Keratinocyte (primary cell): ENCODE measurements at regions not wholly inside any gene's neighbourhood (a gene's known extent, or its start where the extent isn't known, plus 50 kb on each side); places are given as distances from the start of the nearest gene placed in this dataset.

Experiments
- DNase-seq: peaks from one replicate; pipeline ENCODE4 v3.0.0-alpha.2; 2011; ENCODE audit warnings: low read depth, missing footprints, low spot score
- FAIRE-seq: peaks from 2 replicates; lab custom pipeline; 2011; peaks lifted over from hg19 to GRCh38; lab: Jason Lieb, UNC
- H2AFZ ChIP-seq: 2 replicates; pipeline ENCODE4 v1.6.0; 2012; ENCODE audit warnings: low read length, control low read depth, inconsistent platforms; ENCODE audit not compliant: control insufficient read depth
- H3K27ac ChIP-seq: 2 replicates; pipeline ENCODE4 v1.5.1; 2011; ENCODE audit warnings: low read length; ENCODE audit not compliant: control insufficient read depth, insufficient read depth
- H3K27me3 ChIP-seq: 3 replicates; pipeline ENCODE4 v1.6.0; 2011; ENCODE audit warnings: low read length; ENCODE audit not compliant: control insufficient read depth, insufficient read depth; ENCODE audit errors: extremely low read depth
- H3K36me3 ChIP-seq, 2 experiments: 2 replicates in 1 of 2; 3 replicates in 1 of 2; pipeline ENCODE4 v1.5.1; 2011; ENCODE audit warnings: low read length in 2 of 2, mild to moderate bottlenecking in 1 of 2; ENCODE audit not compliant: control insufficient read depth in 2 of 2, insufficient read depth in 2 of 2; ENCODE audit errors: extremely low read depth in 1 of 2
- H3K4me1 ChIP-seq: 3 replicates; pipeline ENCODE4 v1.5.1; 2011; ENCODE audit warnings: low read length; ENCODE audit not compliant: control insufficient read depth, insufficient read depth; ENCODE audit errors: extremely low read depth
- H3K4me2 ChIP-seq: 3 replicates; pipeline ENCODE4 v1.6.0; 2011; ENCODE audit warnings: low read depth, low read length; ENCODE audit not compliant: control insufficient read depth, insufficient read depth; ENCODE audit errors: extremely low read depth
- H3K4me3 ChIP-seq, 3 experiments: fragments of 200-600 bp in 1 of 3; sonication (generic) in 1 of 3; 2 replicates in 2 of 3; 3 replicates in 1 of 3; pipeline ENCODE4 v1.5.1; 2011 to 2016; ENCODE audit warnings: low read length in 3 of 3, mild to moderate bottlenecking in 3 of 3, control low read depth in 2 of 3, inconsistent platforms in 1 of 3, low read depth in 1 of 3, mixed read lengths in 1 of 3, mixed run types in 1 of 3, moderate library complexity in 1 of 3; ENCODE audit not compliant: control insufficient read depth in 2 of 3, insufficient read depth in 2 of 3; ENCODE audit errors: extremely low read depth in 1 of 3
- H3K79me2 ChIP-seq: 2 replicates; pipeline ENCODE4 v1.6.0; 2012; ENCODE audit warnings: low read length; ENCODE audit not compliant: control insufficient read depth, insufficient read depth
- H3K9ac ChIP-seq: 3 replicates; pipeline ENCODE4 v1.6.0; 2011; ENCODE audit warnings: low read length; ENCODE audit not compliant: control insufficient read depth, insufficient read depth; ENCODE audit errors: extremely low read depth
- H3K9me1 ChIP-seq: 3 replicates; pipeline ENCODE4 v1.6.0; 2011; ENCODE audit warnings: low read length; ENCODE audit not compliant: control insufficient read depth, insufficient read depth; ENCODE audit errors: extremely low read depth
- H3K9me3 ChIP-seq: 2 replicates; pipeline ENCODE4 v1.5.1; 2012; ENCODE audit warnings: low read depth, low read length; ENCODE audit not compliant: control insufficient read depth
- H4K20me1 ChIP-seq: 3 replicates; pipeline ENCODE4 v1.6.0; 2011; ENCODE audit warnings: low read length; ENCODE audit not compliant: control insufficient read depth, insufficient read depth; ENCODE audit errors: extremely low read depth
- EZH2 ChIP-seq: IDR thresholded peaks from one replicate; pipeline ENCODE4 v1.6.1; 2012; ENCODE audit warnings: inconsistent platforms, mild to moderate bottlenecking, low read length, moderate library complexity
- dilution Hi-C: fragments of 300-500 bp; cut with MboI; formaldehyde crosslinking; loops from one replicate; pipeline ENCODE4 v1.7.0; 2020; ENCODE audit warnings: low sequenced_read_pairs; ENCODE audit not compliant: extremely low pct_ligation_motif_present
- TF ChIP-seq, protein P1 (sequence below), 3 experiments: IDR thresholded peaks in 1 of 3; conservative IDR thresholded peaks in 1 of 3; optimal IDR thresholded peaks in 1 of 3; 2 replicates in 2 of 3; 3 replicates in 1 of 3; pipeline versions ENCODE3 to v1.5.1; 2011; ENCODE audit warnings: low read length in 3 of 3, mild to moderate bottlenecking in 3 of 3, moderate library complexity in 2 of 3, control low read depth in 1 of 3, inconsistent platforms in 1 of 3; ENCODE audit not compliant: insufficient read depth in 2 of 3; ENCODE audit errors: extremely low read depth in 1 of 3

DNA sequence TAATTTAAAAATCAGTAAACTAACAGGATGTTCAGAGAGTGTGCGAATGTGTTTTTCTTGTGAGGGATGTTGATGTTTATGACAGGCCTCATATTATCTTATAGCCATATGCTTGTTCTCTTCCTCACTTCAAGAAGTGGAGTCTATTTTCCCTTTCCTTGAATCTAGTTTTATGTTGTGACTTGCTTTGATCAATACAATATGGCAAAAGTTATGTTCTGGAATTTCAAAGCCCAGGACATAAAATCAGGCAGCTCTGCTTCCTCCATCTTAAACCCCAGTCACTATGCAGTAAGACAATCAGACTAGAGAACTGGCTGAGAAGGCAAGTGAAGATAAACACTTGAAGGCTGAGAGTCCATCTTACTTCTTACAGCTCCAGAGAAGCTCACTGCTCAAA, 585.1 kb upstream of the NETO1 start:
- H3K79me2 ChIP-seq = no peaks in the 10 kb centered on the region
- TF ChIP-seq, protein P1, sequence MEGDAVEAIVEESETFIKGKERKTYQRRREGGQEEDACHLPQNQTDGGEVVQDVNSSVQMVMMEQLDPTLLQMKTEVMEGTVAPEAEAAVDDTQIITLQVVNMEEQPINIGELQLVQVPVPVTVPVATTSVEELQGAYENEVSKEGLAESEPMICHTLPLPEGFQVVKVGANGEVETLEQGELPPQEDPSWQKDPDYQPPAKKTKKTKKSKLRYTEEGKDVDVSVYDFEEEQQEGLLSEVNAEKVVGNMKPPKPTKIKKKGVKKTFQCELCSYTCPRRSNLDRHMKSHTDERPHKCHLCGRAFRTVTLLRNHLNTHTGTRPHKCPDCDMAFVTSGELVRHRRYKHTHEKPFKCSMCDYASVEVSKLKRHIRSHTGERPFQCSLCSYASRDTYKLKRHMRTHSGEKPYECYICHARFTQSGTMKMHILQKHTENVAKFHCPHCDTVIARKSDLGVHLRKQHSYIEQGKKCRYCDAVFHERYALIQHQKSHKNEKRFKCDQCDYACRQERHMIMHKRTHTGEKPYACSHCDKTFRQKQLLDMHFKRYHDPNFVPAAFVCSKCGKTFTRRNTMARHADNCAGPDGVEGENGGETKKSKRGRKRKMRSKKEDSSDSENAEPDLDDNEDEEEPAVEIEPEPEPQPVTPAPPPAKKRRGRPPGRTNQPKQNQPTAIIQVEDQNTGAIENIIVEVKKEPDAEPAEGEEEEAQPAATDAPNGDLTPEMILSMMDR (optimal IDR thresholded peaks at IDR 0.05 in 1 of 3, IDR thresholded peaks at IDR 0.05 in 1 of 3, conservative IDR thresholded peaks at IDR 0.05 in 1 of 3; ENCODE audit: extremely low read depth in 1 of 3, insufficient read depth in 2 of 3, low read length in 3 of 3) = no peak
- no peak for TF ChIP-seq EZH2
- H3K4me1 ChIP-seq = no peaks in the 10 kb centered on the region
- no peak for FAIRE-seq
- no peaks in the 10 kb centered on the region for H4K20me1 ChIP-seq
- dilution Hi-C loops = no loop called here
- H3K36me3 ChIP-seq = no peaks in the 10 kb centered on the region
- no peak overlapping the region for H2AFZ ChIP-seq
- H3K4me3 ChIP-seq = no peak overlapping the region
- H3K27me3 ChIP-seq = no peaks in the 10 kb centered on the region
- H3K9ac ChIP-seq = no peak overlapping the region
- DNase-seq = no peak
- no peak overlapping the region for H3K4me2 ChIP-seq
- no peaks in the 10 kb centered on the region for H3K9me1 ChIP-seq
- H3K27ac ChIP-seq = no peak overlapping the region
- no peaks in the 10 kb centered on the region for H3K9me3 ChIP-seq

DNA sequence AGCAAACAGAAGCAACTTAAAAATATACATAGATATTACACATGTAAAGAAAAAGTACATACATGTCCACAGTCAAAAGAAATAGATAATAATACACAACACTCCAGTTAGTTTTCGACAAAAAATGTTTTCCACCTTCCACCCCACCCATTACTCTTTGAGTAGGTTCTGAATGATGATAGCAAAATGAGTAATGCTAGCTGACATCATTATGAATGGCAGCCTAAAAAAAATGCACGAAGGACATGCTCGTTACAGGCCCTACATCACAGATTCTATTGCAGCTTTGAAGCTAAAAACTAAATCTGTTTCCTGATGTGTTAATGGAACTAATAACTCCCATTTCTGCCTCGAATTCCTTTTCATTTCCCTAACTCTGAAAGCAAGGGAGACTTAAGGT, 578.7 kb upstream of the NETO1 start:
- TF ChIP-seq EZH2 = no peak
- TF ChIP-seq, protein P1 (optimal IDR thresholded peaks at IDR 0.05 in 1 of 3, IDR thresholded peaks at IDR 0.05 in 1 of 3, conservative IDR thresholded peaks at IDR 0.05 in 1 of 3; ENCODE audit: extremely low read depth in 1 of 3, insufficient read depth in 2 of 3, low read length in 3 of 3) = no peak
- Histone ChIP-seq H3K9ac (no peak overlapping the region), H3K27ac (no peak overlapping the region), H3K4me2 (no peak overlapping the region), H3K4me1 (no peaks in the 10 kb centered on the region), H3K9me1 (no peaks in the 10 kb centered on the region), H2AFZ (no peak overlapping the region), H3K4me3 (no peak overlapping the region), H3K79me2 (no peaks in the 10 kb centered on the region), H3K27me3 (no peaks in the 10 kb centered on the region), H3K9me3 (no peaks in the 10 kb centered on the region), H4K20me1 (no peaks in the 10 kb centered on the region), H3K36me3 (no peaks in the 10 kb centered on the region)
- FAIRE-seq (no peak), DNase-seq (no peak)
- dilution Hi-C loops = no loop called here
